ENCODE measurements at regions not wholly inside any gene's neighbourhood (a gene's known extent, or its start where the extent isn't known, plus 50 kb on each side); places are given as distances from the start of the nearest gene placed in this dataset.

- intact Hi-C loops (cut with DNase I): no loop called here
- no peak for ATAC-seq
- DNase-seq: no peak
- H3K36me3 ChIP-seq: no peaks in the 10 kb centered on the region
- 72 to 77% (median 76%) methylated on average over 5 of the region's 5 CpGs for WGBS, 4 donors
- H3K27me3 ChIP-seq: no peaks in the 10 kb centered on the region
- H3K27ac ChIP-seq: no peak overlapping the region
- H3K9me3 ChIP-seq: no peaks in the 10 kb centered on the region
- no peaks in the 10 kb centered on the region for H3K4me1 ChIP-seq
- TF ChIP-seq, protein P1, sequence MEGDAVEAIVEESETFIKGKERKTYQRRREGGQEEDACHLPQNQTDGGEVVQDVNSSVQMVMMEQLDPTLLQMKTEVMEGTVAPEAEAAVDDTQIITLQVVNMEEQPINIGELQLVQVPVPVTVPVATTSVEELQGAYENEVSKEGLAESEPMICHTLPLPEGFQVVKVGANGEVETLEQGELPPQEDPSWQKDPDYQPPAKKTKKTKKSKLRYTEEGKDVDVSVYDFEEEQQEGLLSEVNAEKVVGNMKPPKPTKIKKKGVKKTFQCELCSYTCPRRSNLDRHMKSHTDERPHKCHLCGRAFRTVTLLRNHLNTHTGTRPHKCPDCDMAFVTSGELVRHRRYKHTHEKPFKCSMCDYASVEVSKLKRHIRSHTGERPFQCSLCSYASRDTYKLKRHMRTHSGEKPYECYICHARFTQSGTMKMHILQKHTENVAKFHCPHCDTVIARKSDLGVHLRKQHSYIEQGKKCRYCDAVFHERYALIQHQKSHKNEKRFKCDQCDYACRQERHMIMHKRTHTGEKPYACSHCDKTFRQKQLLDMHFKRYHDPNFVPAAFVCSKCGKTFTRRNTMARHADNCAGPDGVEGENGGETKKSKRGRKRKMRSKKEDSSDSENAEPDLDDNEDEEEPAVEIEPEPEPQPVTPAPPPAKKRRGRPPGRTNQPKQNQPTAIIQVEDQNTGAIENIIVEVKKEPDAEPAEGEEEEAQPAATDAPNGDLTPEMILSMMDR (IDR thresholded peaks at IDR 0.05): no peak
- no peak for TF ChIP-seq POLR2A (IDR thresholded peaks at IDR 0.05)
- H3K4me3 ChIP-seq: no peak overlapping the region
Observed at GRCh38 chr18:55925772-55926171, 337.8 kb upstream of the TCF4 start.

DNA sequence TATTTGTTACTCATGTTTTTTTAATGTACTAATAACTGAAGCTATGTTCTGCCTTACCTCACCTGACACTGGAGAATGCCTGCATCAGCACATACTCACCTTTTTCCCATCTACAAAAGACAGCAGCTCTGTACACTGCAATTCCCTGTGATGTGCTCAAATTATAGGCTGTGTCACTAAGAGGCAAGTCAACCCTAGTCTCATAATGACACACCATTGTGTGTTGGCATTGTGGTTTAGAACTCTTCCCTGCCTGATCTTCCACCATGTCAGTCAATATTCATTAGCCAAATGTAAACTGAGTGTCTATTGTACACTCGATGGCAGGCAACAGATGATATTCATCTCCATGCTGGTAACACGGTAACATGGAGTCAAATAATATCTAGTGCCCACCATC lies 332.1 kb upstream of the TCF4 start:
- TF ChIP-seq, protein P1 (IDR thresholded peaks at IDR 0.05): no peak
- TF ChIP-seq POLR2A (IDR thresholded peaks at IDR 0.05): no peak
- Histone ChIP-seq H3K27me3 (no peaks in the 10 kb centered on the region), H3K4me1 (peaks cover 0 to 6% (median 0%) of the 10 kb centered on the region in 12 donors), H3K27ac (no peak overlapping the region), H3K36me3 (no peaks in the 10 kb centered on the region), H3K4me3 (no peak overlapping the region), H3K9me3 (no peaks in the 10 kb centered on the region)
- intact Hi-C loops (cut with DNase I): no loop called here
- DNase-seq (no peak), ATAC-seq (no peak)
- WGBS, 4 donors: 92 to 98% (median 93%) methylated on average over 2 of the region's 2 CpGs

- no peaks in the 10 kb centered on the region for H3K27me3 ChIP-seq
- intact Hi-C loops (cut with DNase I): no loop called here
- H3K4me1 ChIP-seq: peaks cover 0 to 6% (median 0%) of the 10 kb centered on the region in 12 donors
- H3K27ac ChIP-seq: no peak overlapping the region
- WGBS, 4 donors: 61 to 78% (median 72%) methylated on average over 6 of the region's 6 CpGs
- TF ChIP-seq, protein P1 (IDR thresholded peaks at IDR 0.05): no peak
- no peak for TF ChIP-seq POLR2A (IDR thresholded peaks at IDR 0.05)
- no peak overlapping the region for H3K4me3 ChIP-seq
- DNase-seq: peak in 2 of 5 donors; percentile 20 to 35
- H3K9me3 ChIP-seq: no peaks in the 10 kb centered on the region
- peak in 1 of 4 donors; percentile 26 for ATAC-seq
- H3K36me3 ChIP-seq: no peaks in the 10 kb centered on the region
Observed at GRCh38 chr18:55918444-55918843, 330.5 kb upstream of the TCF4 start.

DNA sequence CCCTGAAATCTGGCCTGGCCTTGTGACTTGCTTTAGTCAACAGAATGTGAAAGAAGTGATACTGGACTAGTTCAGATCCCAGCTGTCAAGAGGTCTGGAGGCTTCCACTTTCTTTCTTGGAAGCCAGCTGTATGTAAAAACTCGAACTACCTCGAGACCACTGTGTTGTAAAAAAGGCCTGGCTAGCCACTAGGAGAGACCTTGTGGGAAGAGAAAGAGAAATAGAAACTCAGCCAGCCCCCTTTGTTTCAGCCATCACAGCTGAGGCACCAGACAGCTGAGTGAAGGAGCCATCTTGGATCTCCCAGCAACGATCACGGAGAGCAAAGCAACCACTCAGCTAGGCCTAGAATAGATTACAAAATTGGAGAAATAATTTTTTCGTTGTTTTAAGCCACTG lies 324.9 kb upstream of the TCF4 start:
- DNase-seq (no peak), ATAC-seq (no peak)
- H3K4me3 ChIP-seq: no peak overlapping the region
- no peak for TF ChIP-seq POLR2A (IDR thresholded peaks at IDR 0.05)
- TF ChIP-seq, protein P1 (IDR thresholded peaks at IDR 0.05): no peak
- 92 to 95% (median 94%) methylated on average over 5 of the region's 5 CpGs for WGBS, 4 donors
- H3K27ac ChIP-seq: no peak overlapping the region
- peaks cover 0 to 29% (median 0%) of the 10 kb centered on the region in 12 donors for H3K4me1 ChIP-seq
- H3K27me3 ChIP-seq: no peaks in the 10 kb centered on the region
- no peaks in the 10 kb centered on the region for H3K9me3 ChIP-seq
- intact Hi-C loops (cut with DNase I): no loop called here
- no peaks in the 10 kb centered on the region for H3K36me3 ChIP-seq
